ENCODE measurements at regions not wholly inside any gene's neighbourhood (a gene's known extent, or its start where the extent isn't known, plus 50 kb on each side); places are given as distances from the start of the nearest gene placed in this dataset.

DNA sequence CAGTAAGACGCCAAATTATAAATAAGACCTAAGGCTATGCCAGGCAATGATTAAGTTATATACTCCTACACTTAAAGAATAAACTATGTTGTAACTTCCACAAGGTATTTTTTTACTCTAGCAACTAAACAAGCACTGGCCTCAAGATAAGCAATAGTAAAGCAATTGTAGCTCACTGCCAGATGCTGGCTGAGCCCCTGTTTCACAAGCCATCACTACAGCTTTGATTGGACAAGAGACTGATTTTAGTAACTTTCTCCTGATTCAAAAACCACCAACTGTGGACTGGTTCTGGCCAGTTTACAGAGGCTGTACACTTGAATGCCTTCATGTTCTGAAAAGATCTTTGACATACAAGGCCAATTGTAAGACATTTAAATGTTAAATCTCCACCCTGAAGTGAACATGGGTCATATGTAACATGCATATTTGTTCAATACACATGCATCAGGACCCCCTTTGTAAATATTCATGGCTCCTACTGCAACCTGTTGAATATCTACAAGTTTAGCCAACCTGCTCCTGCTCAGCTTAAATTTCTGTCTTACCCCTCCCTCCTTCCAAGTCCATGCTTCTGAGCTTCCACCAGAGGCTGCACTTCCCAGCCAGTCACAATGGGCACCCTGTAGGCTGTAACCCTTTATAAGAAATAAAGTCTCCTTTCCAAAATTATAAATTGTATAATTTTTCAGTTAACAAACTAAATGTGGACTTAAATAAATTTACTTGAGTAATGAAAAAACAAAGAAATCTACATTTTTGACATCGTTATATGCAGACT is 423.6 kb downstream of the ANKRD50 start:
- WGBS, 2 donors = 82 to 91% methylated on average over 2 of the region's 2 CpGs
- Histone ChIP-seq H3K27me3 (no peaks in the 10 kb centered on the region), H3K27ac (no peak overlapping the region), H3K36me3 (no peaks in the 10 kb centered on the region), H3K9me3 (no peaks in the 10 kb centered on the region), H3K4me1 (no peaks in the 10 kb centered on the region), H3K4me3 (no peak overlapping the region)
- no peak for TF ChIP-seq EP300 (IDR thresholded peaks at IDR 0.05)
- intact Hi-C loops (cut with DNase I) = no loop called here
- DNase-seq = no peak

GRCh38 chr4:124290678-124291077 is 421.9 kb downstream of the ANKRD50 start:
- no peak overlapping the region for H3K4me3 ChIP-seq
- intact Hi-C loops (cut with DNase I) = no loop called here
- H3K27me3 ChIP-seq = no peaks in the 10 kb centered on the region
- WGBS, 2 donors = 24 to 73% methylated on average over 1 of the region's 1 CpG
- no peaks in the 10 kb centered on the region for H3K9me3 ChIP-seq
- TF ChIP-seq POLR2A (IDR thresholded peaks at IDR 0.05) = no peak
- TF ChIP-seq POLR2AphosphoS5 (IDR thresholded peaks at IDR 0.05) = no peak
- TF ChIP-seq, protein P1, sequence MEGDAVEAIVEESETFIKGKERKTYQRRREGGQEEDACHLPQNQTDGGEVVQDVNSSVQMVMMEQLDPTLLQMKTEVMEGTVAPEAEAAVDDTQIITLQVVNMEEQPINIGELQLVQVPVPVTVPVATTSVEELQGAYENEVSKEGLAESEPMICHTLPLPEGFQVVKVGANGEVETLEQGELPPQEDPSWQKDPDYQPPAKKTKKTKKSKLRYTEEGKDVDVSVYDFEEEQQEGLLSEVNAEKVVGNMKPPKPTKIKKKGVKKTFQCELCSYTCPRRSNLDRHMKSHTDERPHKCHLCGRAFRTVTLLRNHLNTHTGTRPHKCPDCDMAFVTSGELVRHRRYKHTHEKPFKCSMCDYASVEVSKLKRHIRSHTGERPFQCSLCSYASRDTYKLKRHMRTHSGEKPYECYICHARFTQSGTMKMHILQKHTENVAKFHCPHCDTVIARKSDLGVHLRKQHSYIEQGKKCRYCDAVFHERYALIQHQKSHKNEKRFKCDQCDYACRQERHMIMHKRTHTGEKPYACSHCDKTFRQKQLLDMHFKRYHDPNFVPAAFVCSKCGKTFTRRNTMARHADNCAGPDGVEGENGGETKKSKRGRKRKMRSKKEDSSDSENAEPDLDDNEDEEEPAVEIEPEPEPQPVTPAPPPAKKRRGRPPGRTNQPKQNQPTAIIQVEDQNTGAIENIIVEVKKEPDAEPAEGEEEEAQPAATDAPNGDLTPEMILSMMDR (IDR thresholded peaks at IDR 0.05) = no peak
- no peak for TF ChIP-seq EP300 (IDR thresholded peaks at IDR 0.05)
- H3K36me3 ChIP-seq = no peaks in the 10 kb centered on the region
- no peaks in the 10 kb centered on the region for H3K4me1 ChIP-seq
- no peak overlapping the region for H3K27ac ChIP-seq
- no peak for DNase-seq

GRCh38 chr4:124295413-124295812 is 417.1 kb downstream of the ANKRD50 start:
- Histone ChIP-seq H3K27me3 (no peaks in the 10 kb centered on the region), H3K4me1 (no peaks in the 10 kb centered on the region), H3K9me3 (no peaks in the 10 kb centered on the region), H3K27ac (no peak overlapping the region), H3K4me3 (no peak overlapping the region), H3K36me3 (no peaks in the 10 kb centered on the region)
- intact Hi-C loops (cut with DNase I) = no loop called here
- TF ChIP-seq POLR2A (IDR thresholded peaks at IDR 0.05) (no peak), POLR2AphosphoS5 (IDR thresholded peaks at IDR 0.05) (no peak), EP300 (IDR thresholded peaks at IDR 0.05) (no peak)
- TF ChIP-seq, protein P1 (IDR thresholded peaks at IDR 0.05) = no peak
- DNase-seq = no peak
- 89 to 90% methylated on average over 1 of the region's 1 CpG for WGBS, 2 donors

GRCh38 chr4:124304941-124305340 is 407.6 kb downstream of the ANKRD50 start:
- intact Hi-C loops (cut with DNase I) = no loop called here

DNA sequence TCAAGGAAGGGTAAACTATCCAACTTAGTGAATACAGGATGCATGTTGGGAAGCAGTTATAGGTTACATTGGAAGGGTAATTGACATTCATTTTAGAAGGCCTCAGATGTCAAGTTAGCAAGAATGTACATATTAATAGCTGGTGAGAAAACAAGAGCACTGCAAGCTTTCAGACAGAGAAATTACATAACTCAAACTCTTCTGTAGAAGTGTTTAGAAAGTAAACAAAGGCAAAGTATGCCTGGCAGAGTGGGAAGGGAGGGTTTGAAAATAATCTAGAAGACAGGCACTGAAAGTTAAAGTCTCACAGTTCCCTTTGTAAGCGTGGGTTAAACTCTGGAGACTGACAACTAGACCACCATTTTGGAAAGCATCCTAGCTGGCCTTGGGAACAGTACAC is 406.2 kb downstream of the ANKRD50 start:
- intact Hi-C loops (cut with DNase I) = no loop called here
- no peaks in the 10 kb centered on the region for H3K27me3 ChIP-seq
- TF ChIP-seq EP300 (IDR thresholded peaks at IDR 0.05) (no peak), POLR2A (IDR thresholded peaks at IDR 0.05) (no peak), POLR2AphosphoS5 (IDR thresholded peaks at IDR 0.05) (no peak)
- TF ChIP-seq, protein P1 (IDR thresholded peaks at IDR 0.05) = no peak
- no peak overlapping the region for H3K27ac ChIP-seq
- H3K36me3 ChIP-seq = no peaks in the 10 kb centered on the region
- no peak for DNase-seq
- no peak overlapping the region for H3K4me3 ChIP-seq
- no peaks in the 10 kb centered on the region for H3K9me3 ChIP-seq
- 65 to 91% methylated on average over 1 of the region's 1 CpG for WGBS, 2 donors
- H3K4me1 ChIP-seq = no peaks in the 10 kb centered on the region

More at GRCh38 chr4:124304941-124305340, 407.6 kb downstream of the ANKRD50 start:
- no peak for DNase-seq
- Histone ChIP-seq H3K4me1 (no peaks in the 10 kb centered on the region), H3K36me3 (no peaks in the 10 kb centered on the region), H3K4me3 (no peak overlapping the region), H3K27me3 (no peaks in the 10 kb centered on the region), H3K27ac (no peak overlapping the region), H3K9me3 (no peaks in the 10 kb centered on the region)
- no peak for TF ChIP-seq EP300 (IDR thresholded peaks at IDR 0.05)
- 23 to 79% methylated on average over 3 of the region's 3 CpGs for WGBS, 2 donors

- no peak for TF ChIP-seq POLR2AphosphoS5 (IDR thresholded peaks at IDR 0.05)
- TF ChIP-seq, protein P1 (IDR thresholded peaks at IDR 0.05) = no peak
- TF ChIP-seq EP300 (IDR thresholded peaks at IDR 0.05) = no peak
- no peak for TF ChIP-seq POLR2A (IDR thresholded peaks at IDR 0.05)
- Histone ChIP-seq H3K4me3 (no peak overlapping the region), H3K36me3 (no peaks in the 10 kb centered on the region), H3K27me3 (no peaks in the 10 kb centered on the region), H3K4me1 (no peaks in the 10 kb centered on the region), H3K27ac (no peak overlapping the region), H3K9me3 (no peaks in the 10 kb centered on the region)
- WGBS, 2 donors = 48 to 84% methylated on average over 3 of the region's 3 CpGs
- no peak for DNase-seq
- intact Hi-C loops (cut with DNase I) = no loop called here
These were observed 405.4 kb downstream of the ANKRD50 start for GRCh38 chr4:124307143-124307542.

All from sigmoid colon (tissue), 6 donors.